Endothelial cell of umbilical vein (primary cell): ENCODE measurements at regions not wholly inside any gene's neighbourhood (a gene's known extent, or its start where the extent isn't known, plus 50 kb on each side); places are given as distances from the start of the nearest gene placed in this dataset.

Experiments
- CTCF ChIP-seq, 2 donors: IDR thresholded peaks; 1 replicate in 1 of 2; 2 replicates in 1 of 2; pipeline ENCODE4 v1.5.1; 2011; ENCODE audit warnings: low read length in 2 of 2, mild to moderate bottlenecking in 2 of 2, moderate library complexity in 2 of 2, control low read depth in 1 of 2, inconsistent platforms in 1 of 2, low read depth in 1 of 2; ENCODE audit not compliant: insufficient read depth in 1 of 2; ENCODE audit errors: extremely low read depth in 1 of 2
- EZH2 ChIP-seq: IDR thresholded peaks from 2 replicates; pipeline ENCODE4 v1.6.1; 2012; ENCODE audit warnings: borderline replicate concordance, low read depth, mild to moderate bottlenecking, moderate library complexity, low read length, inconsistent platforms; ENCODE audit not compliant: severe bottlenecking
- FOS ChIP-seq: IDR thresholded peaks from 2 replicates; pipeline ENCODE4 v1.6.1; 2011; ENCODE audit warnings: mild to moderate bottlenecking, low read length, moderate library complexity, borderline replicate concordance; ENCODE audit not compliant: insufficient read depth
- MAX ChIP-seq: IDR thresholded peaks from 2 replicates; pipeline ENCODE4 v1.6.1; 2011; ENCODE audit not compliant: insufficient read depth, insufficient read length
- POLR2A ChIP-seq: IDR thresholded peaks from 2 replicates; pipeline ENCODE4 v1.6.1; 2012; ENCODE audit warnings: low read depth, mild to moderate bottlenecking, control low read depth, low read length
- POLR2AphosphoS5 ChIP-seq: IDR thresholded peaks from 2 replicates; pipeline ENCODE4 v1.6.1; 2012; ENCODE audit warnings: low read depth, mild to moderate bottlenecking, control low read depth, low read length, moderate library complexity; ENCODE audit not compliant: insufficient read depth

- no peak for TF ChIP-seq POLR2A
- no peak for TF ChIP-seq CTCF (IDR thresholded peaks at IDR 0.05; ENCODE audit: extremely low read depth in 1 of 2, insufficient read depth in 1 of 2, low read depth in 1 of 2, low read length in 2 of 2)
- TF ChIP-seq FOS = no peak
- TF ChIP-seq EZH2 = no peak
- no peak for TF ChIP-seq POLR2AphosphoS5
- no peak for TF ChIP-seq MAX
These were observed 128.5 kb downstream of the ARL6IP6 start for GRCh38 chr2:152846697-152847470.
